HAP-1 (cell line): ENCODE measurements at regions not wholly inside any gene's neighbourhood (a gene's known extent, or its start where the extent isn't known, plus 50 kb on each side); places are given as distances from the start of the nearest gene placed in this dataset.
A peak's percentile ranks its signal among the peaks of the same experiment; 100 is the strongest.

ENCODE experiments used
- DNase-seq, 2 experiments: peaks; one replicate each; pipeline ENCODE4 v3.0.0-alpha.2; 2016 to 2020; ENCODE audit warnings: low spot score in 2 of 2
- H3K27me3 ChIP-seq: fragments of 250-450 bp; sonication (Bioruptor Pico); 2 replicates; pipeline ENCODE4 v1.5.1; 2020; ENCODE audit warnings: low read depth, mild to moderate bottlenecking, moderate library complexity
- H3K36me3 ChIP-seq: fragments of 250-450 bp; sonication (Bioruptor Pico); replicated peaks from 2 replicates; pipeline ENCODE4 v1.5.1; 2020; ENCODE audit warnings: mild to moderate bottlenecking
- H3K4me1 ChIP-seq: fragments of 250-450 bp; sonication (Bioruptor Pico); 2 replicates; pipeline ENCODE4 v1.5.1; 2020; ENCODE audit warnings: mild to moderate bottlenecking
- H3K4me3 ChIP-seq: fragments of 250-450 bp; sonication (Bioruptor Pico); 2 replicates; pipeline ENCODE4 v1.5.1; 2020; ENCODE audit warnings: mild to moderate bottlenecking, moderate library complexity
- H3K9me3 ChIP-seq: fragments of 250-450 bp; sonication (Bioruptor Pico); 2 replicates; pipeline ENCODE4 v1.5.1; 2020; ENCODE audit warnings: mild to moderate bottlenecking, moderate library complexity
- in situ Hi-C: fragments of 300-500 bp; cut with MboI; formaldehyde crosslinking; loops from 3 replicates; pipeline ENCODE4 v1.14.3; 2020; ENCODE audit warnings: low sequenced_read_pairs, inconsistent platforms, mixed read lengths

DNA sequence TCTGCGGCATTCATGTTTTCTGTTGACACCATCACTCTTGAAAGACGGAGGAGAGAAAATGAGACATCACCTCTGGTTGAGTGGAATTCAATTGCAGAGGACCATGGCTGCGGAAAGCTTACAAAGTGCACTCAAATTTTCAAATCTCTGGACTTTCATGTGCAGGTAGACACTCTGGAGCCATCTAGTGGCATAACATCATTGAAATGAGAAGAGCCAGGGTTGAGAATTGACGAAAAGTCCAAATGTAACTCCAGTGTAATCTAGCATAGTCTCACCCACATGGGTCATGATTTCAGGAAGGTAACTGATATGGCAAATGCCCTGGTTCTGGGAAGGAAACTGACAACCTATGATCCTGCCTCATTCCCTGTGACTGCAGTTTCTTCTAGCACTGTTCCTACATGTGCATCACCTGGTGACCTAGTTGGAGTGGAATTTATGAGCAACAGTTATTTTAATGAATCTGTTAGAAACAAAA is 687.8 kb downstream of the KCNA4 start:
- in situ Hi-C loops, result loop anchor here (25.0 kb wide), 1 partner anchor 1642 kb away; no protein-coding TSS in a partner anchor
- H3K4me1 ChIP-seq, result no peaks in the 10 kb centered on the region
- DNase-seq, result peak; percentile 3 to 7

DNA sequence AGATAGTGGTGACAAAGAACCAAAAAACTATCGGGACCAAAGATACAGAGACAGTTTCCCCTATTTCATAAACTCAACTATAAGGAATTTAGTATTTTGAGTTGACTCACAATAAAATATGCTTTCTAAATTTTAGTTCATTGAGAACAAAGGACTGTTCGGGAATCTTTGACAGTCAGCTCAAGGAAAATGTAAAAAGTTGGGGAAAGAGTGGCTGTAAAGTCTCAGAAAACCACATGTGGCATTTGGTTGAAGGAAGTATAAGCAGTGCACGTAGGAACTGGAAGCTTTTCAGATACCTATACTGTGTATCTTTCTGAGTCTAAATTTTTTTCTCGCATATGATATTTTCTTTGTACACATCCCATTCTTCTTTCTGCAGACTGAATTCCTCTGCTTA is 688.9 kb downstream of the KCNA4 start:
- in situ Hi-C loops, result loop anchor here (25.0 kb wide), 1 partner anchor 1641 kb away; no protein-coding TSS in a partner anchor
- no peak overlapping the region for H3K4me3 ChIP-seq
- H3K27me3 ChIP-seq, result no peaks in the 10 kb centered on the region
- no peaks in the 10 kb centered on the region for H3K36me3 ChIP-seq
- no peaks in the 10 kb centered on the region for H3K9me3 ChIP-seq
- H3K4me1 ChIP-seq, result no peaks in the 10 kb centered on the region
- DNase-seq, result no peak

More for the DNA sequence above, 687.8 kb downstream of the KCNA4 start:
- Histone ChIP-seq H3K4me3 (no peak overlapping the region), H3K27me3 (no peaks in the 10 kb centered on the region), H3K9me3 (no peaks in the 10 kb centered on the region), H3K36me3 (no peaks in the 10 kb centered on the region)

DNA sequence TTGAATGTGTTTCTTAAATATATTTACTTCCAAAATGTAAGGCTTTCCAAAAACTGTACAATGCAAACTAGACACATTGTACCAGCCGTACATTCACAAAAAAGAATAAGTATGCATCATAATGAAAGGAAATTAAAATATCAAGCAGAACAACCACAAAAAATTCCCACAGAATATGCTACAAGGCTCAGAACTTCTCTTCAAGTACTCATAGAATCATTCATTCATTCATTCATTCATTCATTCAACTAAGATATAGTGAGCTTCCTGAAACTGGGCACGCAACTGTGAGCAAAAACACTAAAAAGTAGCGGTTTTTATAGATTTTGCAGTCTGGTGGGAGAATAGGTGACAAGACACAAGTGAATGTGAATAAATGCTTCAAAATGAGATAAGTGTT is 690.1 kb downstream of the KCNA4 start:
- no peak overlapping the region for H3K4me3 ChIP-seq
- H3K27me3 ChIP-seq, result no peaks in the 10 kb centered on the region
- no peaks in the 10 kb centered on the region for H3K4me1 ChIP-seq
- H3K9me3 ChIP-seq, result no peaks in the 10 kb centered on the region
- in situ Hi-C loops, result loop anchor here (25.0 kb wide), 1 partner anchor 1639 kb away; no protein-coding TSS in a partner anchor
- no peaks in the 10 kb centered on the region for H3K36me3 ChIP-seq
- no peak for DNase-seq

DNA sequence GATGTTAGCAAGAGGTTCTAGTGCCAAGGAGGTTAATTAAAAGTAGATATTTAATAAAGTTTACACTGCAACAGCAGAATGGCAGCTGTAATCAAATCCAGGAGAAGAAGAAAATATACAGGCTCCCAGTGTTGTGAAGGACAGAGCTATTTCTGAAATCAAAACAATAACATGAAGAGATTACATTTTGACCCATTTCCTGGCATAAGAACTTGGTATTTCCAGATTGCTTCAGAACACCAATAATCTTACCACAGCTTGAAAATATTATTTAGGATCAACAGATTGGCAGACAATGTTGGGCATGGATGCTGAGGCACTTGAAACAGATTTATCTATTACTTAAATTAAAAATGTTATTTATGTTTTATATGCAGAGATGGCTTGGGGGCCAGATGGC is 692.5 kb downstream of the KCNA4 start:
- H3K4me3 ChIP-seq, result no peak overlapping the region
- DNase-seq, result no peak
- H3K4me1 ChIP-seq, result no peaks in the 10 kb centered on the region
- no peaks in the 10 kb centered on the region for H3K9me3 ChIP-seq
- no peaks in the 10 kb centered on the region for H3K27me3 ChIP-seq
- H3K36me3 ChIP-seq, result no peaks in the 10 kb centered on the region
- in situ Hi-C loops, result no loop called here

DNA sequence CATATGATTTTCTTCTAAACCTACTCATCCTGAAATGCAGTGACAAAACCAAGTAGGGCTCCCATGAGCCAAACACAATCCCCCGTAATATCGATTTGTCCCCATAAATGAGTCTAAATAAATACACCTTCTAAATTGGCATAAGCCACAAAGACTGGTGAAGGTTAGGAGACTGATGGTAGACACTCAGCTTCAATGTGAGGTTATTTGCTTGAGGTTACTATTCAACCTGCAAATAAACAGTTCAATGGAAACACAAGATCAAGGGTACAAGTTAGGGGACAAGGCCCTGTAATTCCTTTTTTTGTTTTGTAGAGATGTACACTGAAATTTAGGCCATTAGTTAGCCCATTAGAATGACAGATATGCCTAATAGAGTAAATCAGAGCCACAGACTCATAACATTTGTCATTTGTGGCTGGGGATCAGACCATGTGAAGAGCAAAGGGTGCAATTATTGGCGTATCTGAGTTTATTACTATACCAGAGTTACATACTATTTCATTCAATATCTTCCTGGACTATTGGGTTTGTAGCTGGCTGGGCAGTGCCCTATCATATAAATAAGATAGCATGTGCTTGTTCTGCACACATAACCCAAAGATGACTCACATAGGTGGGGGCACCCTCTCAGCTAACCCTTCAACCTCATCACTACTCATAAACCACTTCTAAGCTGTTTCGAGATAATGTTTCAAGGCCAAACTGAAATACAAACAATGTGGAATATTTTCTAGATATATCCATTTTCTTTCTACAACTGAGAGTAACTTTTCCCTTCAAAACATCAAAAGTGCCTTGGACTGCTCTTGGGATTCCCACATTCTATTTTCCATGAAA is 695.3 kb downstream of the KCNA4 start:
- in situ Hi-C loops, result no loop called here
- DNase-seq, result no peak

DNA sequence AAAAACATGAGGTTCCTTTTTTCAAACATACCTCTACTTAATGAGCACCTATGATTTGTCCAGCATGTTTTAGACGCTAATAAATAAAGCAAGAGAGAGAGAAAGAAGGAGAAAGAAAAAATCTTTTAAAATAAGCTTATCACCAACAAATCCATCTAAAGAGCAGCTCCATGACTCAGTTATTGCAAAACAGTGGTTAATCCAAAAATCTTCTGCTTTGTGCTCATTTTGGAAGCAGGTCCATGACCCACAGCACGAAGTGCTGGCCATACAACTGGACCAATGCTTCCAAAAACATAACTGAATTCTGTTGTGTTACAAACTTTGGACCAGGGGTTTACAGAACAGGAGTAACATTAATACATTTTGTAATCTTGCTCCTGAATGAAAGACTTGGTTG is 696.6 kb downstream of the KCNA4 start:
- no peak for DNase-seq
- in situ Hi-C loops, result no loop called here
- Histone ChIP-seq H3K27me3 (no peaks in the 10 kb centered on the region), H3K4me3 (no peak overlapping the region), H3K4me1 (no peaks in the 10 kb centered on the region), H3K9me3 (no peaks in the 10 kb centered on the region), H3K36me3 (no peaks in the 10 kb centered on the region; the same call in 1 of the 2 replicates)

More for the DNA sequence above, 695.3 kb downstream of the KCNA4 start:
- Histone ChIP-seq H3K27me3 (no peaks in the 10 kb centered on the region), H3K4me1 (no peaks in the 10 kb centered on the region), H3K36me3 (no peaks in the 10 kb centered on the region; the same call in 1 of the 2 replicates), H3K4me3 (no peak overlapping the region), H3K9me3 (no peaks in the 10 kb centered on the region)

DNA sequence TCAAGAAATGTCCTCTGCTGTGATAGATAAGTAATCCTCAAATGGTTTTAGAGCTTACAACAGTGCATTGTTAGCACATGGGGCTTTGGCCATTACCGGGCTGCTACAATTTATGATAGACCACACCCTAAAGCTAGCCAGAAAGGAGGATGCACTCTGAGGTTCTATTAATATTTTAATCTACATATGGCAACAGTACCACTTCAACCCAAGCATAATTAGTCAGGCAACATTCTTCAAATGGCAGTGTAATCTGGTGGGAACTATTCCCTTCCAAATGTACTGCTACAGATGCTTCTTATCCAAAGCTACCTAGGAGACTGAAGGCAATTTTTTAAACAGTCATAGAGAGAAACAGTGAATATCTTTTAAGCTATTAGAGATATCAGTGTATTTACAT is 697.6 kb downstream of the KCNA4 start:
- in situ Hi-C loops, result no loop called here
- DNase-seq, result no peak
- H3K27me3 ChIP-seq, result no peaks in the 10 kb centered on the region
- no peaks in the 10 kb centered on the region for H3K4me1 ChIP-seq
- H3K9me3 ChIP-seq, result no peaks in the 10 kb centered on the region
- H3K4me3 ChIP-seq, result no peak overlapping the region
- H3K36me3 ChIP-seq, result no peaks in the 10 kb centered on the region; the same call in 1 of the 2 replicates

DNA sequence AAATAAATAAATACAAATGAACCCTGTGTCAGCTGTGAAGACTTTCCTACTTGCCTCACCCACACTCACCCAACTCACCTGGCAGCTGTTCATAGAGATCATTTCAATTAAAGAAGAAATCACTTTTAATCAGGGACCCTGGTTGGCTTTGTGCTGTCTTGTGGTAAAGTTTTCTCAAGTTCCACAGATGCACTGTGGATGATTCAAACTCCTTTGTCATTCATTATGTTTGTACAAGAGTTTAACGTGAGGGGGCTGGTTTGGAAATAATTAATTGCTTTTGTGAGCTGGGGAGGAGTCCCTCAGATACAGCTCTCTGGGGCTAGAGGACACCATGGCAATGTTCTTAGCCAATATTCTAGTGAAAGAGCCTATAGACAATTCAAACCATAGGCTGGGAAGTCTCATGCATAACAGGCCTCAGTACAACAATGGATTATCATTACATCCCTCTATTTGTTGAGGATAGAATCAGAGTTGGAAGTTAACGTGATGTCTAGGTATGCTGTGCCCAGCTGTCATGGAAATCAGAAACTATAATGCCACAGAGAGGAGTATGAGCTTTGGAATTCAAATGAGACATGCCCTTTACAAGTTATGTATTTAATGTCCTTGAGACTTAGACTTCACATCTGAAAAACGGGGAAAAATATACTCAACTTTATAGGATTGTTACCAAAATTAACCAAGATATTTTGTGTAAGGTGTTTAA is 698.5 kb downstream of the KCNA4 start:
- no peaks in the 10 kb centered on the region for H3K9me3 ChIP-seq
- no peaks in the 10 kb centered on the region for H3K4me1 ChIP-seq
- no peak overlapping the region for H3K4me3 ChIP-seq
- no peaks in the 10 kb centered on the region; the same call in 1 of the 2 replicates for H3K36me3 ChIP-seq
- DNase-seq, result no peak
- H3K27me3 ChIP-seq, result no peaks in the 10 kb centered on the region
- in situ Hi-C loops, result no loop called here

DNA sequence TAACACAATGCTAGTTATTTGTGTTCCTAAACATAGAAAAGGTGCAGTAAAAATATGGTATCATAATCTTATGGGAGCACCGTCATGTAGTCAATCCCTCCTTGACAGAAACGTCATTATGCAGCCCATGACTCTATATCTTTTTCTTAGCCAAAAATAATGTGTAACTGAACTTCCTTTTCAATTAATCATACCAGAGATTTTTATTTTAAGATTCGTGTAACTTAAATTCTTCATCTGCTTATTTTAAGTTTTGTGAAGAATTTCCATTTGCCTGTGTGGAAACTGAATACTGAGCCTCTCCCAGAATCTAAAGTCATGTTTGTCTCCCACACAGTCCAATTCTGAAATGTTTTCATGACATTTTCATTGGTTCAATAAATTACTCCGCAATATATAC is 699.1 kb downstream of the KCNA4 start:
- Histone ChIP-seq H3K36me3 (no peaks in the 10 kb centered on the region; the same call in 1 of the 2 replicates), H3K4me3 (no peak overlapping the region), H3K9me3 (no peaks in the 10 kb centered on the region), H3K4me1 (no peaks in the 10 kb centered on the region), H3K27me3 (no peaks in the 10 kb centered on the region)
- in situ Hi-C loops, result no loop called here
- no peak for DNase-seq

DNA sequence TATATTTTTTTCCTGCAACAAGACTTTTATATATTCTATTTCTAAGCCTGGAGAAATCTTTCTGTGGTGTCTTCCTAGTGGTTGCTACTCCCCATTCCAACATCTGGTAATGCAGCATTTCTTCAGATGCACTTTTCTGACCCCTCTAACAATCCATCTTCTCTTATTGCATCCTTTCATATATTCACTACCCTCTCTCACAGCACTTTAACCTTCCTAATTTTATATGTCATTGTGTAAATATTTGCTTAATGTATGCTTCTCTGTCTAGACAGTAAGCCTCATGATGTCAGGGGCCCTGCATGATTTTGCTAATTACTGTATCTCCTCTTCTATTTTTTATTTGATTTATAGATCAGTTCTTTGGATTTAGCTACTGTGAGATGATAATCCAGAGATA is 701.6 kb downstream of the KCNA4 start:
- Histone ChIP-seq H3K4me3 (no peak overlapping the region), H3K27me3 (no peaks in the 10 kb centered on the region), H3K4me1 (no peaks in the 10 kb centered on the region), H3K36me3 (no peaks in the 10 kb centered on the region; the same call in 1 of the 2 replicates), H3K9me3 (no peaks in the 10 kb centered on the region)
- in situ Hi-C loops, result no loop called here
- DNase-seq, result no peak

DNA sequence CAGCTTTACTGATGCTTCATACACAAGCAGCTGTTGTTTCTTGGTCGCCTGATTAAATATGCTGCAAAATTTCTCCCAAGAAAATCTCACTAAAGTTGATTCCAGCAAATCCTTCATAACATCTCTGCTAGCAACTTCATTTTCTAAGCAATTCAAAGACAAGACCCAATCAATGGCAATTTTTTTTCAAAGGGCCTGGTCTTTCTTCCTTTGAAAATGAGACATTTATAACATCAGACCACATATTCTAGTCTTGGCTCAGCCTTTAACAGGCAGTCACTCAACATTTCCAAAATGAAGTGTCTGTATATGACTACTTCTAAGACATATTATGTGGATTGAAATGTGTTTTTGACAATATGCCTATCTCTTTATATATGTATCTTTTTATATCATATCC is 702.6 kb downstream of the KCNA4 start:
- H3K4me3 ChIP-seq, result no peak overlapping the region
- H3K9me3 ChIP-seq, result no peaks in the 10 kb centered on the region
- no peaks in the 10 kb centered on the region for H3K27me3 ChIP-seq
- in situ Hi-C loops, result no loop called here
- no peaks in the 10 kb centered on the region; the same call in 1 of the 2 replicates for H3K36me3 ChIP-seq
- no peak for DNase-seq
- H3K4me1 ChIP-seq, result no peaks in the 10 kb centered on the region

DNA sequence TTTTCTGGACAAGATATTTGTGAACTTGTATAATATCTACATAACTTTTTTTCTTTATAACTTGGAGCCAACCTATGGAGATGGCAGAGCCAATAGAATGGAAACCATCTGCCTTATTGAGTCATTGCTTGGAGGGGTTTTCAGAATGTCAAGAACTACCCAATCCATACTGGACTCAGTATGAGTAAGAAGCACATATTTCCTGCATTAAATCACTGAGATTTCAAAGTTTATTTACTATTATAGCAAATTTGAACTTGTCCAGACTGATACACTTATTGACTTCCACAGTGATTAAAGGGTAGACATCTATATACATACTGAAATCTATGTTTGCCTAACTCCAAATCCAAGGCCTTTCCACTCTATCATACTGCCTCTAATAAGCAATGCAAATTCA is 704.0 kb downstream of the KCNA4 start:
- Histone ChIP-seq H3K36me3 (no peaks in the 10 kb centered on the region; the same call in 1 of the 2 replicates), H3K4me3 (no peak overlapping the region), H3K4me1 (no peaks in the 10 kb centered on the region), H3K27me3 (no peaks in the 10 kb centered on the region), H3K9me3 (no peaks in the 10 kb centered on the region)
- in situ Hi-C loops, result no loop called here
- no peak for DNase-seq

DNA sequence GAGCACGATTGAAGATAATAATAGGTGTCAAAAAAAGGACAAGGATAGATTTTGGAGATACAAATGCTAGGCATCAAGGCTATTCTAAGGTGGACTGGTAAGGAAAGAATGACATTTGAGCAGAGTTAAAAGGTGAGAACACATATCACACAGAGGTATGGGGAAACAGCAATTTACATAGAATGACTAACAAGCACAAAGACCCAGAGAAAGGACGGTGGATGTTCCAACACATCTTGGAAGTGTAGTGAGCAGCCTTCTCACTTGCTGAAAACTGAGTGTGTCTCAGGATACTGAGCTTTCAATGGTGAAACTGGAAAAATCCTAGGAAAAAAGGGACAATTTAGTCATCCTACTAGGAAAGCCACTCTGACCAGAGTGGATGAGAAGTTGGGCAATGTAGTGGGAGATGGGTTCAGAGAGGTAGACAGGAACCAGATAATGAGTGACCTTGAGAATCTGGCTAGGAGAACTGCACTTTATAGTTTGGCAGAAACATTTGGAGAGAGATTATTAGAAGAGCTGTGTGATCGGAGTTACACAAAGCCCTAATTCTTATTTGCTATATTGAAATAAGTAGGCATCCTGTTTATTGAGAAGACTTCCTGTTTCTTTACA is 706.0 kb downstream of the KCNA4 start:
- H3K27me3 ChIP-seq, result no peaks in the 10 kb centered on the region
- no peaks in the 10 kb centered on the region for H3K9me3 ChIP-seq
- no peaks in the 10 kb centered on the region for H3K36me3 ChIP-seq
- H3K4me3 ChIP-seq, result no peak overlapping the region
- DNase-seq, result no peak
- in situ Hi-C loops, result no loop called here
- H3K4me1 ChIP-seq, result no peaks in the 10 kb centered on the region
